RWPE2 (cell line): ENCODE measurements at regions not wholly inside any gene's neighbourhood (a gene's known extent, or its start where the extent isn't known, plus 50 kb on each side); places are given as distances from the start of the nearest gene placed in this dataset.
"Not testable (repeated sequence)": the region's sequence is repeated elsewhere in the genome, so short reads cannot be mapped to it uniquely, and the experiment has no call there.

Source experiments
- ATAC-seq: fragments of 200-7000 bp; cut with Tn5 transposase; 3 replicates; pipeline ENCODE4 v1.9.1; 2021; ENCODE audit warnings: low read depth
- DNase-seq: peaks from one replicate; pipeline ENCODE4 v3.0.0-alpha.2; 2020; ENCODE audit warnings: low spot score
- H3K27ac ChIP-seq: fragments of 450-650 bp; 2 replicates; pipeline ENCODE4 v1.5.1; 2017; ENCODE audit warnings: mild to moderate bottlenecking; ENCODE audit not compliant: poor library complexity, severe bottlenecking
- H3K27me3 ChIP-seq: fragments of 250-450 bp; sonication (Bioruptor Pico); 2 replicates; pipeline ENCODE4 v1.5.1; 2021; ENCODE audit warnings: mild to moderate bottlenecking, moderate library complexity; ENCODE audit not compliant: insufficient read depth, poor library complexity, severe bottlenecking
- H3K36me3 ChIP-seq: fragments of 250-450 bp; sonication (Bioruptor Pico); 2 replicates; pipeline ENCODE4 v1.5.1; 2020; ENCODE audit warnings: low read depth, mild to moderate bottlenecking, moderate library complexity
- H3K4me1 ChIP-seq: fragments of 250-450 bp; sonication (Bioruptor Pico); 2 replicates; pipeline ENCODE4 v1.5.1; 2021; ENCODE audit warnings: mild to moderate bottlenecking, moderate library complexity; ENCODE audit not compliant: insufficient read depth, poor library complexity, severe bottlenecking
- H3K4me3 ChIP-seq: fragments of 250-450 bp; sonication (Bioruptor Pico); 2 replicates; pipeline ENCODE4 v1.5.1; 2021; ENCODE audit warnings: mild to moderate bottlenecking, moderate library complexity; ENCODE audit not compliant: severe bottlenecking
- H3K9me3 ChIP-seq: fragments of 250-450 bp; sonication (Bioruptor Pico); 2 replicates; pipeline ENCODE4 v1.5.1; 2021; ENCODE audit warnings: mild to moderate bottlenecking, moderate library complexity; ENCODE audit not compliant: severe bottlenecking
- TF ChIP-seq, protein P1 (sequence below): fragments of 450-650 bp; IDR thresholded peaks from one replicate; pipeline ENCODE4 v1.5.1; 2017; ENCODE audit warnings: mild to moderate bottlenecking, moderate library complexity; ENCODE audit not compliant: poor library complexity, severe bottlenecking

DNA sequence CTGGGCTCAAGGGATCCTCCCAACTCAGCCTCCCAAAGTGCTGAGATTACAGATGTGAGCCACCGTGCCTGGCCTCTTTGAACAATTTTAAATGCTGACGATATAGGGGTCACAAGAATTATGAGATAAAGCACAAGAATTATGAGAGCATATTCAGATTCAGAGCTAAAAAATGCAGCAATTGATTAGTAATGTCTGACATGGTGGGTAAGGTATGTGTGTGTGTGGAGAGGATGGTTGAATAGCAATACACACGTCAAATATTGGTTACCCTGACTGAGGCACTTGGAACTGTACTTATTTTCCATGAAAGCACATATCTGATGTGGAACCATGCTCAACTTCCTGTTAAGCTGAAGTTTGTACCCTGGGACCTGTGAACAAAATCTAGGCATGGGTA, 115.6 kb downstream of the EOMES start:
- H3K9me3 ChIP-seq: no peaks in the 10 kb centered on the region
- H3K27me3 ChIP-seq: no peaks in the 10 kb centered on the region
- peaks cover 14% of the 10 kb centered on the region for H3K4me1 ChIP-seq
- H3K27ac ChIP-seq: peak overlapping the region; percentile 40
- DNase-seq (no peak), ATAC-seq (peak; percentile 61)
- H3K36me3 ChIP-seq: no peaks in the 10 kb centered on the region
- H3K4me3 ChIP-seq: no peak overlapping the region
- TF ChIP-seq, protein P1, sequence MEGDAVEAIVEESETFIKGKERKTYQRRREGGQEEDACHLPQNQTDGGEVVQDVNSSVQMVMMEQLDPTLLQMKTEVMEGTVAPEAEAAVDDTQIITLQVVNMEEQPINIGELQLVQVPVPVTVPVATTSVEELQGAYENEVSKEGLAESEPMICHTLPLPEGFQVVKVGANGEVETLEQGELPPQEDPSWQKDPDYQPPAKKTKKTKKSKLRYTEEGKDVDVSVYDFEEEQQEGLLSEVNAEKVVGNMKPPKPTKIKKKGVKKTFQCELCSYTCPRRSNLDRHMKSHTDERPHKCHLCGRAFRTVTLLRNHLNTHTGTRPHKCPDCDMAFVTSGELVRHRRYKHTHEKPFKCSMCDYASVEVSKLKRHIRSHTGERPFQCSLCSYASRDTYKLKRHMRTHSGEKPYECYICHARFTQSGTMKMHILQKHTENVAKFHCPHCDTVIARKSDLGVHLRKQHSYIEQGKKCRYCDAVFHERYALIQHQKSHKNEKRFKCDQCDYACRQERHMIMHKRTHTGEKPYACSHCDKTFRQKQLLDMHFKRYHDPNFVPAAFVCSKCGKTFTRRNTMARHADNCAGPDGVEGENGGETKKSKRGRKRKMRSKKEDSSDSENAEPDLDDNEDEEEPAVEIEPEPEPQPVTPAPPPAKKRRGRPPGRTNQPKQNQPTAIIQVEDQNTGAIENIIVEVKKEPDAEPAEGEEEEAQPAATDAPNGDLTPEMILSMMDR: no peak

DNA sequence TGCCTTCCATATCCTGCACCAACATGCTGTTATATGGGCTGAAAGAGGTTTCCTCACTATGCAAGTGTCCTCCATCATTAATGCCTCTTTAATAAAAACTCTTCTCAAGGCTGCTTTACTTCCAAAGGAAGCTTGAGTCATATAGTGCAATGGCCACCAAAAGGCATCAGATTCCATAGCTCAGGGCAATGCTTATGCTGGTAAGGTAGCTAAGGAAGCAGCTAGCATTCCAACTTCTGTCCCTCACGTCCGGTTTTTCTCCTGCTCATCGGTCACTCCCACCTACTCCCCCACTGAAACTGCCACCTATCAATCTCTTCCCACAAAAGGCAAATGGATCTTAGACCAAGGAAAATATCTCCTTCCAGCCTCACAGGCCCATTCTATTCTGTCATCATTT, 117.1 kb upstream of the SLC4A7 start:
- not testable (repeated sequence) for H3K4me3 ChIP-seq, DNase-seq, ATAC-seq, H3K27me3 ChIP-seq, H3K27ac ChIP-seq, H3K9me3 ChIP-seq, H3K36me3 ChIP-seq, H3K4me1 ChIP-seq

DNA sequence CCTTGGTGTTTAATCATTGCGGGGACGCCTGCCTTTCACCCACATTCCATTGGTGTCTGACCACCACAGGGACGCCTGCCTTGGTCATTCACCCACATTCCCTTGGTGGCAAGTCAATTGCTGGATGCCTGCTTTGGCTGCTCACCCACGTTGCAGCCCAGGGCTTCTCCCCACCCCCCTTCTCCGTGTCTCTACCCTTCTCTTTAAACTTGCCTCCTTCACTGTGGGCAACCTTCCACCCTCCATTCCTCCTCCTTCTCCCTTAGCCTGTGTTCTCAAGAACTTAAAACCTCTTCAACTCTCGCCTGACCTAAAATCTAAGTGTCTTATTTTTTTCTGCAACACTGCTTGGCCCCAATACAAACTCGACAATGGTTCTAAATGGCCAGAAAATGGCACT, 115.6 kb upstream of the SLC4A7 start:
- H3K9me3 ChIP-seq, ATAC-seq: not testable (repeated sequence)

DNA sequence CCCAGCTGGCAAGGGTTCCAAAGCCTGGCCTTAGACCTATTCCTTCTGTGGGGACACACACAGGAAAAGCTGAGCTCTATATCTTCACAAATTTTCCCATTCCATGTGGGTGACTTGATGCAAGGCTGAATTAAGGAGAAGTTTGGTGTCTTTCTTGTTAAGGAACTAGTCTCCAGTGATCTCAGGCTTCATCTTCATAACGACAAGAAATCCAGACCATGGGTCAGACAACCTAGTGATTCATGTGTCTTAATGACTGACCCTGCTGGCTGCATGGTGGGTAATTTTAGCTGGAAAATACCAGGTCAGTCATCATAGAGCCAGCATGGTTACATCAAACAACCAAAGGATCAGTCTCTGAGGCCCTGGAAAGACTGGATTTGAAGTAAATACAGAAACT, 112.7 kb upstream of the SLC4A7 start:
- Histone ChIP-seq H3K27ac (no peak overlapping the region), H3K27me3 (no peaks in the 10 kb centered on the region), H3K4me3 (no peak overlapping the region), H3K9me3 (no peaks in the 10 kb centered on the region), H3K4me1 (peaks cover 5% of the 10 kb centered on the region), H3K36me3 (no peaks in the 10 kb centered on the region)
- no peak for DNase-seq
- TF ChIP-seq, protein P1: no peak
- no peak for ATAC-seq

More for the DNA sequence above, 115.6 kb upstream of the SLC4A7 start:
- H3K4me3 ChIP-seq, DNase-seq, H3K27me3 ChIP-seq, H3K4me1 ChIP-seq, H3K27ac ChIP-seq, H3K36me3 ChIP-seq: not testable (repeated sequence)

DNA sequence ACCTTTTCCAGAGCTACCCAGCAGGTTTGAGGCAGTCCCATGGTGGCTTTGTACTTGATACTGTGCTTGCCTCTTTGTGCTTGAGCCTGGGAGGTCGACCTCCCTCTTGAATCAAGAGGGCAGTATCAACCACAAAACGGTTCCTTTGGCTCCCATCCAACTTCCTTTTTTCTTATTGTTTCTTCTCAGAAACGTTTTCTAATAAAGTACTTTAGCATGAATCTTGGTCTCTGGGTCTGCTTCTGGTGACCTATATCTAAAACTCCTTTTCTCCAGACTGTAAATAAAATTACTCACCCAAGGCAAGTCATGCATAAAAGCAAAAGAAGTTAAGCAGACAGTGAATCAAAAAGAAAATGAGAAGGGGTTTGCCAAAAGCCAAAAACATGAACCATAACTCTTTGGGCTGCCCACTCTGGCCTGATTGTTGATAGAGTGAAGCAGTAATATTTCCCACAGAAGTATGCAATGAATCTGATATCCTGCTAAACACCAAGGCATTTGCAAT, 112.2 kb upstream of the SLC4A7 start:
- TF ChIP-seq, protein P1: no peak
- Histone ChIP-seq H3K4me3 (no peak overlapping the region), H3K27me3 (no peaks in the 10 kb centered on the region), H3K9me3 (no peaks in the 10 kb centered on the region), H3K27ac (no peak overlapping the region), H3K36me3 (no peaks in the 10 kb centered on the region), H3K4me1 (peaks cover 5% of the 10 kb centered on the region)
- ATAC-seq: no peak
- no peak for DNase-seq

DNA sequence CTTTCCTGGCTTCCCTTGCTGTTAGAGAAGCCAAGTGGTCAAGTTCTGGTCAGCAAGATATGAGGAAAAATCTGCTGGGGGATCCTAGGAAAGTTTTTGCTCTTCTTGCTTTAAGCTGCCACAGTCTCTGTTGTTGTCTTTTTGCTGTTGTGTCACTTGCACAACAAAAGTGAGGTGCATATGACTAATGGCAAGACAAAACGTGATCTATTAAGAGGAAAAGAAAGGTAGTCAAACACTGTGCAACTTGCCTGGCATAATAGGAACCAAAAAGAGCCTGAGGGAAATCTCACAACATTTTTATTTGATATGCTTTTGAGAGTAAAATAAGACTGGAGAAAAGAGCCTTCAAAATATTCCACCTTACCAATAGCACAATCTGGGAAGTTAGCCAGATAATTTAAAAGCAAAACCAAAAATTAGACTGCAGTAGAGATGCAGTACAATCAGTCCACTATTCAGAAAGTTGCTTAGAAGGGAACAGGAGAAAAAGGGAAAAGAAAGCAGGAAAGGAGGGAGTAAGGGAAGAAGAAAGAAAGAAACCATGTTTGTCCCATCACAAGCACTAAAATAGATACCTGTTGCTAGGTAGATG, 110.0 kb upstream of the SLC4A7 start:
- H3K27me3 ChIP-seq: no peaks in the 10 kb centered on the region
- H3K27ac ChIP-seq: no peak overlapping the region
- TF ChIP-seq, protein P1: no peak
- ATAC-seq (no peak), DNase-seq (no peak)
- peaks cover 19% of the 10 kb centered on the region for H3K4me1 ChIP-seq
- no peaks in the 10 kb centered on the region for H3K36me3 ChIP-seq
- H3K4me3 ChIP-seq: no peak overlapping the region
- H3K9me3 ChIP-seq: no peaks in the 10 kb centered on the region
